SK-N-SH treated with all-trans-retinoic acid at 6 μM for 48 hours (cell line): ENCODE measurements at regions not wholly inside any gene's neighbourhood (a gene's known extent, or its start where the extent isn't known, plus 50 kb on each side); places are given as distances from the start of the nearest gene placed in this dataset.

Experiments used
- ATAC-seq: fragments of 200-7000 bp; cut with Tn5 transposase; 3 replicates; pipeline ENCODE4 v1.9.1; 2020; ENCODE audit warnings: mild to moderate bottlenecking, moderate library complexity
- BACH2 ChIP-seq: fragments of 250-450 bp; sonication (Bioruptor Pico); IDR thresholded peaks from 2 replicates; pipeline ENCODE4 v1.9.0; 2021; ENCODE audit warnings: mild to moderate bottlenecking, borderline replicate concordance
- CSDC2 ChIP-seq: fragments of 250-450 bp; sonication (Bioruptor Pico); IDR thresholded peaks from 2 replicates; pipeline ENCODE4 v1.5.0; 2020; ENCODE audit warnings: mild to moderate bottlenecking, moderate library complexity
- ESRRG ChIP-seq: fragments of 250-450 bp; sonication (Bioruptor Pico); IDR thresholded peaks from 2 replicates; pipeline ENCODE4 v1.6.1; 2021; ENCODE audit warnings: mild to moderate bottlenecking
- GLIS3 ChIP-seq: fragments of 250-450 bp; sonication (Bioruptor Pico); IDR thresholded peaks from 2 replicates; pipeline ENCODE4 v1.5.0; 2020; ENCODE audit warnings: mild to moderate bottlenecking, moderate library complexity
- ISL1 ChIP-seq: fragments of 250-450 bp; sonication (Bioruptor Pico); IDR thresholded peaks from 2 replicates; pipeline ENCODE4 v2.1.2; 2022; ENCODE audit warnings: mild to moderate bottlenecking, moderate library complexity
- OSR1 ChIP-seq: fragments of 250-450 bp; sonication (Bioruptor Pico); IDR thresholded peaks from 2 replicates; pipeline ENCODE4 v1.8.0; 2022; ENCODE audit warnings: moderate library complexity, mild to moderate bottlenecking, inconsistent platforms
- PPARA ChIP-seq: fragments of 250-450 bp; sonication (Bioruptor Pico); IDR thresholded peaks from 2 replicates; pipeline ENCODE4 v1.5.0; 2020; ENCODE audit warnings: mild to moderate bottlenecking, borderline replicate concordance
- RARB ChIP-seq: fragments of 250-450 bp; sonication (Bioruptor Pico); IDR thresholded peaks from 2 replicates; pipeline ENCODE4 v1.8.0; 2021; ENCODE audit warnings: mild to moderate bottlenecking, moderate library complexity
- SNAI2 ChIP-seq: fragments of 250-450 bp; sonication (Bioruptor Pico); IDR thresholded peaks from 2 replicates; pipeline ENCODE4 v1.5.0; 2020; ENCODE audit warnings: mild to moderate bottlenecking, moderate library complexity
- TCF4 ChIP-seq: fragments of 250-450 bp; sonication (Bioruptor Pico); IDR thresholded peaks from 2 replicates; pipeline ENCODE4 v1.8.0; 2021; ENCODE audit warnings: mild to moderate bottlenecking, moderate library complexity, borderline replicate concordance
- ZC3H10 ChIP-seq: fragments of 250-450 bp; sonication (Bioruptor Pico); IDR thresholded peaks from 2 replicates; pipeline ENCODE4 v1.5.1; 2021; ENCODE audit warnings: mild to moderate bottlenecking, moderate library complexity
- ZFP30 ChIP-seq: fragments of 450-650 bp; formaldehyde crosslinking; IDR thresholded peaks from 2 replicates; pipeline ENCODE4 v1.5.0; 2022; ENCODE audit warnings: mild to moderate bottlenecking, moderate library complexity
- ZNF565 ChIP-seq: fragments of 450-650 bp; formaldehyde crosslinking; conservative IDR thresholded peaks from 2 replicates; pipeline ENCODE4 v1.5.0; 2020; ENCODE audit warnings: low read depth, mild to moderate bottlenecking, moderate library complexity
- ZNF70 ChIP-seq: fragments of 450-650 bp; formaldehyde crosslinking; IDR thresholded peaks from 2 replicates; pipeline ENCODE4 v1.5.0; 2020; ENCODE audit warnings: mild to moderate bottlenecking, moderate library complexity
- ZNF8 ChIP-seq: fragments of 450-650 bp; formaldehyde crosslinking; IDR thresholded peaks from 2 replicates; pipeline ENCODE4 v1.5.0; 2020; ENCODE audit warnings: mild to moderate bottlenecking, moderate library complexity
- TF ChIP-seq, protein P1 (sequence below): fragments of 250-450 bp; sonication (Bioruptor Pico); IDR thresholded peaks from 2 replicates; pipeline ENCODE4 v1.5.1; 2021; ENCODE audit warnings: mild to moderate bottlenecking, moderate library complexity
- TF ChIP-seq, protein P2 (sequence below): fragments of 250-450 bp; sonication (Bioruptor Pico); IDR thresholded peaks from 2 replicates; pipeline ENCODE4 v1.8.0; 2021; ENCODE audit warnings: low read depth, mild to moderate bottlenecking, moderate library complexity, borderline replicate concordance
- TF ChIP-seq, protein P3 (sequence below): fragments of 250-450 bp; sonication (Bioruptor Pico); IDR thresholded peaks from 2 replicates; pipeline ENCODE4 v1.8.0; 2020; ENCODE audit warnings: mild to moderate bottlenecking, moderate library complexity, borderline replicate concordance
- TF ChIP-seq, protein P4 (sequence below): fragments of 250-450 bp; sonication (Bioruptor Pico); IDR thresholded peaks from 2 replicates; pipeline ENCODE4 v1.5.1; 2020; ENCODE audit warnings: low read depth, mild to moderate bottlenecking, moderate library complexity
- TF ChIP-seq, protein P5 (sequence below): fragments of 250-450 bp; sonication (Bioruptor Pico); IDR thresholded peaks from 2 replicates; pipeline ENCODE4 v1.5.0; 2020; ENCODE audit warnings: mild to moderate bottlenecking, moderate library complexity

DNA sequence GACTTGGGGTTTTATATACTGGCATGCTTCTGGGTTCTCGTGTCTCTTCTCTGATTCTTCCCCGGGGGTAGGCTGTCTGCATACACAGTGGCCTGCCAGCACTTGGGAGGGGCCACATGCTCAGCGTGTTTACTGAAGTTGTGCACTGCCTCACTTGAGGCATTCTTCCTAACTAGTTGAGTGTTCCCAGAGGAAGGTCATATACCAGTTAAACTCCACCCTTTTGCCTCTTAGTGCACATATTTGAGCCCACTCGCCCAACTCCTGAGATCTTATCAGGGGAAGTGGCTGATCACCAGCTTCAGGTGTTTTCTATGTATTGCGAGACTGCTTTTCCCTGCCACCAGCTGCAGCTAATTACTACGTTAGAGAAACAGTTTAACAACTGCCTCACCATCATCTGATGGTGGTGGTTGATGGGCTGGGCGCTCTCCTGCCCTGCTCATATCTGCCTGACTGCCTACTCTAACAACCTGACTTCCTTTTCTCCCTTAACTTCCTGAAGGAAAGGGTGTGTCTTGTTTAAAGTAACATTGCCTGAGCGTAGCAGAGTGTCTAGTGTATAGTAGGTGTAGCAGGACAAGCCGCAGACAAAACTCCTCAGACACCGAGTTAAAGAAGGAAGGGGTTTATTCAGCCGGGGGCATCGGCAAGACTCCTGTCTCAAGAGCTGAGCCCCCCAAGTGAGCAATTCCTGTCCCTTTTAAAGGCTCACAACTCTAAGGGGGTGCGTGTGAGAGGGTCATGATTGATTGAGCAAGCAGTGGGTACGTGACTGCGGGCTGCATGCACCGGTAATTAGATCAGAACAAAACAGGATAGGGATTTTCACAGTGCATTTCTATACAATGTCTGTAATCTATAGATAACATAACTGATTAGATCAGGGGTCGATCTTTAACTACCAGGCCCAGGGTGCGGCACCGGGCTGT, 60.1 kb upstream of the CLINT1 start:
- ATAC-seq, result no peak
- TF ChIP-seq TCF4 (CRISPR knock-in tag) (no peak), ISL1 (CRISPR knock-in tag) (no peak)
- TF ChIP-seq, protein P1, sequence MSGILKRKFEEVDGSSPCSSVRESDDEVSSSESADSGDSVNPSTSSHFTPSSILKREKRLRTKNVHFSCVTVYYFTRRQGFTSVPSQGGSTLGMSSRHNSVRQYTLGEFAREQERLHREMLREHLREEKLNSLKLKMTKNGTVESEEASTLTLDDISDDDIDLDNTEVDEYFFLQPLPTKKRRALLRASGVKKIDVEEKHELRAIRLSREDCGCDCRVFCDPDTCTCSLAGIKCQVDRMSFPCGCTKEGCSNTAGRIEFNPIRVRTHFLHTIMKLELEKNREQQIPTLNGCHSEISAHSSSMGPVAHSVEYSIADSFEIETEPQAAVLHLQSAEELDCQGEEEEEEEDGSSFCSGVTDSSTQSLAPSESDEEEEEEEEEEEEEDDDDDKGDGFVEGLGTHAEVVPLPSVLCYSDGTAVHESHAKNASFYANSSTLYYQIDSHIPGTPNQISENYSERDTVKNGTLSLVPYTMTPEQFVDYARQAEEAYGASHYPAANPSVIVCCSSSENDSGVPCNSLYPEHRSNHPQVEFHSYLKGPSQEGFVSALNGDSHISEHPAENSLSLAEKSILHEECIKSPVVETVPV (CRISPR knock-in tag), result no peak

DNA sequence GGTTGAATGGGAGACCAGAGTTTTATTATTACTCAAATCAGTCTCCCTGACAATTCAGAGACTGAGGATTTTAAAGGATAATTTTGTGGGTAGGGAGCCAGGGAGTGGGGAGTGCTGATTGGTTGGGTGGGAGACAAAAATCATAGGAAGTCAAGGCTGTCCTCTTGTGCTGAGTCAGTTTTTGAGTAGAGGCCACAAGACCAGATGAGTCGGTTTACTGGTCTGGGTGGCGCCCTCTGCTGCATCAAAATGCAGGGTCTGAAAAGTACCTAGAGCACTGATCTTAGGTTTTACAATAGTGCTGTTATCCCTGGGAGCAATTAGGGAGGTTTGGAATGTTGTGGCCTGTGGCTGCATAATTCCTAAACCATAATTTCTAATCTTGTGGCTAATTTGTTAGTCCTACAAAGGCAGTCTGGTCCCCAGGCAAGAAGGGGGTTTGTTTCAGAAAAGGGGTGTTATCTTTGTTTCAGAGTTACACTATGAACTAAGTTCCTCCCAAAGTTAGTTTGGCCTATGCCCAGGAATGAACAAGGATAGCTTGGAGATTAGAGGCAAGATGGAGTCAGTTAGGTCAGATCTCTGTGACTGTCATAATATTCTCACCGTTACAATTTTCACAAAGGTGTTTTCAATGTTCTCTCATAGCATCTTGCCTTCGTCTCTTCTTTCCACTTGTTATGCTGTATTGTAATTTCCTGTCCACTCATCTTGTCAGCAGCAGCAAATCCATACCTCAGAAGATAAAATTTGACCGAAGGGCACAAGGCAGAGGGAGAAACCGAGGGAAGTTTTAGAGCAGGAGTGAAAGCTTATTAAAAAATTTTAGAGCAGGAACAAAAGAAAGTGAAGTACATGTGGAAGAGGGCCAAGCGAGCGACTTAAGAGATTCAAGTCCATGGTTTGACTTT, 59.2 kb upstream of the CLINT1 start:
- ATAC-seq, result peak; percentile 83

More for the DNA sequence above, 59.2 kb upstream of the CLINT1 start:
- TF ChIP-seq, protein P2, sequence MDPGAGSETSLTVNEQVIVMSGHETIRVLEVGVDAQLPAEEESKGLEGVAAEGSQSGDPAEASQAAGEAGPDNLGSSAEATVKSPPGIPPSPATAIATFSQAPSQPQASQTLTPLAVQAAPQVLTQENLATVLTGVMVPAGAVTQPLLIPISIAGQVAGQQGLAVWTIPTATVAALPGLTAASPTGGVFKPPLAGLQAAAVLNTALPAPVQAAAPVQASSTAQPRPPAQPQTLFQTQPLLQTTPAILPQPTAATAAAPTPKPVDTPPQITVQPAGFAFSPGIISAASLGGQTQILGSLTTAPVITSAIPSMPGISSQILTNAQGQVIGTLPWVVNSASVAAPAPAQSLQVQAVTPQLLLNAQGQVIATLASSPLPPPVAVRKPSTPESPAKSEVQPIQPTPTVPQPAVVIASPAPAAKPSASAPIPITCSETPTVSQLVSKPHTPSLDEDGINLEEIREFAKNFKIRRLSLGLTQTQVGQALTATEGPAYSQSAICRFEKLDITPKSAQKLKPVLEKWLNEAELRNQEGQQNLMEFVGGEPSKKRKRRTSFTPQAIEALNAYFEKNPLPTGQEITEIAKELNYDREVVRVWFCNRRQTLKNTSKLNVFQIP (CRISPR knock-in tag), result no peak
- no peak for TF ChIP-seq ISL1 (CRISPR knock-in tag)
- no peak for TF ChIP-seq ZC3H10 (CRISPR knock-in tag)
- TF ChIP-seq SNAI2 (CRISPR knock-in tag), result no peak
- no peak for TF ChIP-seq TCF4 (CRISPR knock-in tag)
- no peak for TF ChIP-seq ZNF8 (CRISPR knock-in tag)
- TF ChIP-seq, protein P3, sequence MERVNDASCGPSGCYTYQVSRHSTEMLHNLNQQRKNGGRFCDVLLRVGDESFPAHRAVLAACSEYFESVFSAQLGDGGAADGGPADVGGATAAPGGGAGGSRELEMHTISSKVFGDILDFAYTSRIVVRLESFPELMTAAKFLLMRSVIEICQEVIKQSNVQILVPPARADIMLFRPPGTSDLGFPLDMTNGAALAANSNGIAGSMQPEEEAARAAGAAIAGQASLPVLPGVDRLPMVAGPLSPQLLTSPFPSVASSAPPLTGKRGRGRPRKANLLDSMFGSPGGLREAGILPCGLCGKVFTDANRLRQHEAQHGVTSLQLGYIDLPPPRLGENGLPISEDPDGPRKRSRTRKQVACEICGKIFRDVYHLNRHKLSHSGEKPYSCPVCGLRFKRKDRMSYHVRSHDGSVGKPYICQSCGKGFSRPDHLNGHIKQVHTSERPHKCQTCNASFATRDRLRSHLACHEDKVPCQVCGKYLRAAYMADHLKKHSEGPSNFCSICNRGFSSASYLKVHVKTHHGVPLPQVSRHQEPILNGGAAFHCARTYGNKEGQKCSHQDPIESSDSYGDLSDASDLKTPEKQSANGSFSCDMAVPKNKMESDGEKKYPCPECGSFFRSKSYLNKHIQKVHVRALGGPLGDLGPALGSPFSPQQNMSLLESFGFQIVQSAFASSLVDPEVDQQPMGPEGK, result no peak
- TF ChIP-seq CSDC2 (CRISPR knock-in tag), result no peak
- no peak for TF ChIP-seq ZNF70
- TF ChIP-seq, protein P4, sequence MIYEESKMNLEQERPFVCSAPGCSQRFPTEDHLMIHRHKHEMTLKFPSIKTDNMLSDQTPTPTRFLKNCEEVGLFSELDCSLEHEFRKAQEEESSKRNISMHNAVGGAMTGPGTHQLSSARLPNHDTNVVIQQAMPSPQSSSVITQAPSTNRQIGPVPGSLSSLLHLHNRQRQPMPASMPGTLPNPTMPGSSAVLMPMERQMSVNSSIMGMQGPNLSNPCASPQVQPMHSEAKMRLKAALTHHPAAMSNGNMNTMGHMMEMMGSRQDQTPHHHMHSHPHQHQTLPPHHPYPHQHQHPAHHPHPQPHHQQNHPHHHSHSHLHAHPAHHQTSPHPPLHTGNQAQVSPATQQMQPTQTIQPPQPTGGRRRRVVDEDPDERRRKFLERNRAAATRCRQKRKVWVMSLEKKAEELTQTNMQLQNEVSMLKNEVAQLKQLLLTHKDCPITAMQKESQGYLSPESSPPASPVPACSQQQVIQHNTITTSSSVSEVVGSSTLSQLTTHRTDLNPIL (CRISPR knock-in tag), result no peak
- no peak for TF ChIP-seq PPARA (CRISPR knock-in tag)
- TF ChIP-seq ZFP30 (CRISPR knock-in tag), result no peak
- TF ChIP-seq OSR1 (CRISPR knock-in tag), result no peak
- TF ChIP-seq BACH2 (CRISPR knock-in tag), result no peak
- TF ChIP-seq GLIS3 (CRISPR knock-in tag), result no peak
- no peak for TF ChIP-seq ESRRG (CRISPR knock-in tag)
- TF ChIP-seq, protein P1 (CRISPR knock-in tag), result no peak
- TF ChIP-seq RARB (CRISPR knock-in tag), result no peak
- TF ChIP-seq, protein P5, sequence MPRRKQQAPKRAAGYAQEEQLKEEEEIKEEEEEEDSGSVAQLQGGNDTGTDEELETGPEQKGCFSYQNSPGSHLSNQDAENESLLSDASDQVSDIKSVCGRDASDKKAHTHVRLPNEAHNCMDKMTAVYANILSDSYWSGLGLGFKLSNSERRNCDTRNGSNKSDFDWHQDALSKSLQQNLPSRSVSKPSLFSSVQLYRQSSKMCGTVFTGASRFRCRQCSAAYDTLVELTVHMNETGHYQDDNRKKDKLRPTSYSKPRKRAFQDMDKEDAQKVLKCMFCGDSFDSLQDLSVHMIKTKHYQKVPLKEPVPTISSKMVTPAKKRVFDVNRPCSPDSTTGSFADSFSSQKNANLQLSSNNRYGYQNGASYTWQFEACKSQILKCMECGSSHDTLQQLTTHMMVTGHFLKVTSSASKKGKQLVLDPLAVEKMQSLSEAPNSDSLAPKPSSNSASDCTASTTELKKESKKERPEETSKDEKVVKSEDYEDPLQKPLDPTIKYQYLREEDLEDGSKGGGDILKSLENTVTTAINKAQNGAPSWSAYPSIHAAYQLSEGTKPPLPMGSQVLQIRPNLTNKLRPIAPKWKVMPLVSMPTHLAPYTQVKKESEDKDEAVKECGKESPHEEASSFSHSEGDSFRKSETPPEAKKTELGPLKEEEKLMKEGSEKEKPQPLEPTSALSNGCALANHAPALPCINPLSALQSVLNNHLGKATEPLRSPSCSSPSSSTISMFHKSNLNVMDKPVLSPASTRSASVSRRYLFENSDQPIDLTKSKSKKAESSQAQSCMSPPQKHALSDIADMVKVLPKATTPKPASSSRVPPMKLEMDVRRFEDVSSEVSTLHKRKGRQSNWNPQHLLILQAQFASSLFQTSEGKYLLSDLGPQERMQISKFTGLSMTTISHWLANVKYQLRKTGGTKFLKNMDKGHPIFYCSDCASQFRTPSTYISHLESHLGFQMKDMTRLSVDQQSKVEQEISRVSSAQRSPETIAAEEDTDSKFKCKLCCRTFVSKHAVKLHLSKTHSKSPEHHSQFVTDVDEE (CRISPR knock-in tag), result no peak
- TF ChIP-seq ZNF565 (CRISPR knock-in tag), result no peak
